Ecto neural progenitor cell (in vitro differentiated cells): ENCODE measurements at regions not wholly inside any gene's neighbourhood (a gene's known extent, or its start where the extent isn't known, plus 50 kb on each side); places are given as distances from the start of the nearest gene placed in this dataset.
"Not testable (repeated sequence)": the region's sequence is repeated elsewhere in the genome, so short reads cannot be mapped to it uniquely, and the experiment has no call there.

ENCODE experiments used
- DNase-seq: peaks from one replicate; pipeline ENCODE4 v3.0.0-alpha.2; 2018; ENCODE audit warnings: low spot score

DNA sequence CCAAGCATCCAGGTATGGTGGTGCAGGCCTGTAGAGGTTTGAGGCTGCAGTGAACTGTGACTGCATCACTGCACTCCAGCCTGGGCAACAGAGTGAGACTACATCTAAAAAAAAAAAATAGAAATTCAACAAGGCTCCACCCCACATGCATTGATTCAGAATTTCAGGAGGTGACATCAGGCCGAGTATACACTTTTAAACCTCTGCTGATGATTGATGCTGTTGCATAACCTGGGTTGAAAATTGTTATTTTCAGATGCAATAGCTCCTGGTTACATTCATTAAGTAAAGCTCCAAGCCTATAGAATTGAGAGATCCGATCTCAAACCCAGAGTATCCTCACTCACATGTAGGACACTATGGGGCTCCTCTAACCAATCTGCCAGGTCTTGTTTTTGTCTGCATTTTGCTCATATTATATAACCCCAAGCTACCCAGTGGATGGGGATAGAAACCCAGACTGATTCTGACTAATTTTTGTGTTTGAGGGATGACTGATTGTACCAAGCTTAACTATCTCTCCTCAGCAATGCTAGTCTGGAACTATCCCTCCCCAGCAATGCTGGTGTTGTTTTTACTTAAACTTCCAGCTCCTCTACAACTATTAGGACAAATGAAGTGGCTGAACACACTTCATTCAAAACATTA lies 123.5 kb upstream of the PREP start:
- no peak for DNase-seq

DNA sequence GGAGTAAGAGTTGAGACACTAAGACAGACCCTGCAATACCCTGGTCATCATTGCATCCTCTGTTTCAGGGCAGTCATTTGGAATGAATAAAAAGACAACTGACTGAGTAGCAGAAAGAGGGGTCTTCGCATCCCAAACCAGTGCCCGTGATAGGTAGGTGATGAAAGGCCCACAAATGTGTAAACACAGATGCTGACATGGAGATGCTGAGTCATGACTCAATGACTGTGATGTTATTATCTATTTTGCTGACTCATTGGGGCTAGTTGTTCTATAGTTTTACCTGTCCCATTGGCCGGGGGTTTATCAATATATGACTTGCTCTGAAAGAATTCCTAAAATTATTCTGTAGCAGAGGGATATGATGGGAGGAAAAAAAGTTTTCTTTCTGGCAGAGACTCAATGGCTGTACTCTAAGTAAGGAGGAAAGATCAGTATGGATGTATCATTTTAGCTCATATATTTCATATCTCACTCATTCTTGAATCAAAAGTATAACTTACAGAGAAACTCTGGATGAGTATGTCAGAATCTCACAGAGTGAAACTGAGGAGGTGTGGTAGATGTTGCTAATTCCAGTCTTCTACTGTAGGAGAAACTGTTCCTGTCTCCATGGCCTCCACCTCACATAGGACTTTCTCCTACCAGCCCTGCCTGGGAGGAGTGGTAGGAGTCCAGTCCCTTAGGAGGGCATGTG lies 119.9 kb upstream of the PREP start:
- DNase-seq: no peak

GRCh38 chr6:105519954-105520353 lies 117.1 kb upstream of the PREP start:
- no peak for DNase-seq

DNA sequence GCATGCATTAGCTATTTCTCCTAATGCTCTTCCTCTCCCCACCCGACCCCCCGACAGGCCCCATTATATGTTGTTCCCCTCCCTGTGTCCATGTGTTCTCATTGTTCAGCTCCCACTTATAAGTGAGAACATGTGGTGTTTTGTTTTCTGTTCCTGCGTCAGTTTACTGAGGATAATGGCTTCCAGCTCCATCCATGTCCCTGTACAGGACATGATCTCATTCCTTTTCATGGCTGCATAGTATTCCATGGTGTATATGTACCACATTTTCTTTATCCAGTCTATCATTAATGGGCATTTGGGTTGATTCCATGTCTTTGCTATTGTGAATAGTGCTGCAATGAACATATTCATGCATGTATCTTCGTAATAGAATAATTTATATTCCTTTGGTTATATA lies 116.1 kb upstream of the PREP start:
- not testable (repeated sequence) for DNase-seq

DNA sequence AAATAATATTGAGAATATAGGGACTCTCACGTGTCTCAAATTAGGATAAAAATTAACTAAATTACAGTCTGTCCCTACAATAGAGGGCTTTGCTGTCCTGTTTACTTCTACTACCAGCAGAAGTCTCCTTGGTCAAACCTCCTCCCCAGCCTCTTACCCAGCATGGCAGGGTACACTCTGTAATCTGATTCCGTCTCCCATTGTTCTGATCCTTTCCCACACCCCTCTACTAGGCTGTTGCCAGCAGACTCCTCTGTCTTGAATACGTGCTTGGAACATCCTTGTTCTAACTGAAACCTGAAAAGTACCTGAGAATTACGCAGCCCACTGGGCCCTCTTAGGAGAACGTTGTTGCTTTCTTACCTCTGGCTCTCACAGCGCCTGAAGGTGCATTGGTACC lies 112.2 kb upstream of the PREP start:
- no peak for DNase-seq

DNA sequence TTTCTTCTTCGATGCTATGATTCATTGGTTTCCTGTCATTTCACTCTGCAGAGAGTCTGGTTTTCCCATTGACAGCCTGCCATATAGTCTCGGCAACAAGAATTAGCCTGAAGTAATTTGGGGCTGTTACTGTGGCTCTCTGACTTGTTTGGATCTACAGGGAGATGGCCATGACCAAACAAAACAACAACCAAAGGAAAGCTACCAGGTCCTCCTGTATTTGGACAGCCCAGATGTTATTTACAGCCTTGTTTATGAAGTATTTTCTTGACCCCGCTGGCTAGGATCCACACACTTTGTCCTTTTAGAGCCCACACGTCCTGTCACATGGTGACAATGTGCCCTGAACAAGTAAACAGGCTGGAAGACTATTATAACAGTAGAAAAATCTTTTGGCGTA lies 111.4 kb upstream of the PREP start:
- no peak for DNase-seq

GRCh38 chr6:105511639-105512038 lies 108.8 kb upstream of the PREP start:
- DNase-seq: no peak

DNA sequence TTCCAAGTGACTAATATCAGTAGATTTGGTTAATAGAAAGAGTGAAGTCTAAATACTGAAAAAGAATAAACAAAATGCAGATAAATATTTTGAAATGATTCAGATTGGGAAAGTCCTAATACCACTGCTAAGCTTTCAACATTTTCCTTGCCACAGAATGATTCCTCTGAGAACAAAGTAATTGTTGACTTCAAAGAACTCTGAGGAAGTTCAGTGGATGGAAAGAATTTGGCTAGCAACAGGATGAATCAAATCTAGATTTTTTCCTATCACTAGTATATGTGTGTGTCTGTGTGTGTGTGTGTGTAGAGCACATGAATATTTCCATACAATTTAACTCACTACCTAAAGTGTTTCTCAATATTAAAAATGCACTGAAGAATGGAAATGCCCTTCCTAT lies 107.9 kb upstream of the PREP start:
- no peak for DNase-seq

GRCh38 chr6:105509506-105510331 lies 106.8 kb upstream of the PREP start:
- DNase-seq: peak; percentile 60

GRCh38 chr6:105507811-105508210 lies 104.9 kb upstream of the PREP start:
- no peak for DNase-seq

GRCh38 chr6:105504706-105505105 lies 101.8 kb upstream of the PREP start:
- no peak for DNase-seq

- no peak for DNase-seq
Measured at GRCh38 chr6:105503641-105504040, 100.8 kb upstream of the PREP start.

DNA sequence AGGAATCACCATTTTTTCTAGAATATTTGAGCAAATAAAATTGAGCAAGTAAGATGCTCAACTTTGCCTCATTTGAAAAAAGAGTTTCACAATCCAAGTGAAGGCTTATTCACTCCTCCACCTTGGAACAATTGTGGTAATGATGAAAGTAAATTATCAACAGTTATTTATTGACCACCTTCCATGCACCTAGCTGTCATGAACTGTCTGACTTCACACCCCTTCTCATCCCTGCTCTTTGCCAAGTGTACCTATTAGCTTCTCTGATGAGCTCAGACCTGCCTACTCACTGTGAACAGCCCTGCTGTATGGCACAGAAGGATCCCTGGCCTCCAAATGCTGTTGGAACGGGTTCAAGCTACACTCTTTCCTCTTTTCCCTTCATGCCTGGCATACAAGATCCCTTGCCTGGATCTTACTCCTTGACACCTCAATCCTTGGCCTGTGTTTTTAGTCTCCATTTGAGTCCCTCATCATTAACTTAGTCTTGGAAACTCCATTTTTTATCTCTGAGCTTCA lies 99.0 kb upstream of the PREP start:
- no peak for DNase-seq

DNA sequence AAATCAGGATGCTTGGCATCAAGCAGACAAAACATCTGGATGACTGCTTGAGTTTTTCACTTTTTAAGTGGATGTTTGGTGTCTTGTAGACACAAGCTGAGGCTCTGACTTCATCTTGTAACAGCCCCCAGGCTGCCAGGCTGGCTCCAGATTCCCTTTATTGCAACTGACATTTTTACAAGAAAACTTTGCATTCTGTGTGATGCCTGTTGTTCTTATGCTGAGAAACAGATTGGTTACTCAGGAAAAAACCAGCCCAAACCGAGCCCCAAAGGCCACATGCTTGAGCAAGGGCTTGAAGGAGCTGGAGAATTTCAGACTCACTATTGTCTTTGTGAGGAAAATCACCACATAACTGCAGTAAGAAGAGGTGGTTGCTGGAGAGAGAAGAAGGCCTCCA lies 98.4 kb upstream of the PREP start:
- no peak for DNase-seq

DNA sequence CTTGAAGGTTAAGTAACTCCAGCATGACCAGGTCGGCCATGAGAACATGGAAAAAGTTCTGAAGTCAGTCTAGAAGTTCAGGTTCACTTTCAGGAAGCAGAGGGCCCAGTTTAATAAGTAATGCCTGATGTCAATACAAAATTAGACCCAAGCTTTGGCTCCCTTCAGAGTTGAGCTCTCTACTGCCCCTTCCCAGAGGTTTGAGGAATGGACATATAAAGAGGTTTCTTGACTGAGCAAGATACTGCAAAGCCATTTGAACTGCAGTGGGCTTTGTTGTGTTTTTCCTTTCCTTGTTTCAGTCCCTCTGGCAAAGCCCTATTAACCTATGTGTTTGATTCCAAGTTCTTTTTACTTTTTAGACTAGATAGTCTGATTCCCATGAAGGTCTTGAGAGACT lies 97.8 kb upstream of the PREP start:
- DNase-seq: no peak

DNA sequence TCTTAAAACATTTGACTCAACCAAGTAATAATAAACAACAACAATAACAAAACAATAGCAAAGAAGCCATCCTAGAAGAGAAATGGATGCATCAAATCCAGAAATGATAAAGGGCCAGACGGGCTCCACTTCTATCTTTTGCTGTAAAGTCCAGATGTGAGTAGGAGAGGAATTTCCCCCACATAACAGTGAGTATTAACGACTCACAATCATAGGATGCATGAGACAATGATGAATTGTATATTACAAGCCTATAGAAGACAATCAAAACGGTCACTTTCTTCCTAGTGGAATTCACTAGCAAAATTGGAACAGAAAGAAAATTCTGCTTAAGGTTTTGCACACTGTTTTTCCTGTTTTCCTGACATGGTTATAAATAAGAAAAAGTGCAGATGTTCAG lies 97.0 kb upstream of the PREP start:
- no peak for DNase-seq

GRCh38 chr6:105499136-105499870 lies 96.4 kb upstream of the PREP start:
- DNase-seq: no peak

- no peak for DNase-seq
Measured at GRCh38 chr6:105497549-105497948, 94.7 kb upstream of the PREP start.

DNA sequence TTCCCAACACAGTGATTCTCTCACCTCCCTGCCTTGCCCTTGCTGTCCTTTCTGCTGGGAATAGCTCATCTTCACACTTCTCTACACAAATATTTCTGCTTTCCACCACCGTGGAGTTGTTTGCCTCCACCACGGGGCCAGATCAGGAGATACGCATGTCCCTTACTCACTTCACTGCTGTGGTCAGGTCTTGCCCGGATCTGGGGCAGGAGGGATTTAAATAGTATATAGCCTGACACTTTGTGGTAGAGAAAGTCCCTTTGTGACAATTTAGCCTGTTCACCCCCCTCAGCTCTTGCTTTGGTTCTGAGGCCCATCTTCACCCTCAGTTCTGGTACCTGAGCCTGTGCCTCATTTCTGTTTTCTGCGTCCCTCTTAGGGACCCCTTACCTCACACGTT lies 92.6 kb upstream of the PREP start:
- no peak for DNase-seq

GRCh38 chr6:105494688-105495087 lies 91.8 kb upstream of the PREP start:
- no peak for DNase-seq

DNA sequence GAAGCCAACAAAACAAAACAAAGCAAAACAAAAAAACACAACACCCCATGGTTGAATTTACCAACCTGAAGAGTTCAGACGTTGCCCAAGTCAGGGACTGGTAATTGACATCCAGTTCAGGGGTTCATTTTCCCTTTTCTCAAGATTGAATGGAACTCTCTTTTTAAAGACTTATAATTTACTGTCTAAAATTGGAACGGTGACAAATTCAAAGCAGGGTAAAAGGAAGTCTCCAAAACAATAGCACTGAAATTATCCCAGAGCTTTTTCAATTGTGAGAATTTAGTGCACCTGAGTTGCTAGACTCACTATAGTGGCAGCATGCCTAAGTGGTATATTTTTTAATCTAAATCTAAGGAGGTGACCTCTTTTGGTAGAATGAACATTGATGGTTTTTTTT lies 90.9 kb upstream of the PREP start:
- DNase-seq: no peak
